Femur (tissue), 1 donor: ENCODE measurements at regions not wholly inside any gene's neighbourhood (a gene's known extent, or its start where the extent isn't known, plus 50 kb on each side); places are given as distances from the start of the nearest gene placed in this dataset.

Source experiments
- DNase-seq: peaks from one replicate; pipeline ENCODE4 v3.0.0-alpha.2; 2017

- DNase-seq, result no peak
Measured at GRCh38 chr5:156232251-156232869, 94.6 kb upstream of the SGCD start.

- no peak for DNase-seq
Measured at GRCh38 chr5:156237361-156237760, 89.6 kb upstream of the SGCD start.

GRCh38 chr5:156239800-156240199 is 87.2 kb upstream of the SGCD start:
- DNase-seq, result no peak

- DNase-seq, result no peak
Measured at GRCh38 chr5:156240414-156240813, 86.5 kb upstream of the SGCD start.

- no peak for DNase-seq
Measured at GRCh38 chr5:156241266-156241665, 85.7 kb upstream of the SGCD start.

GRCh38 chr5:156245895-156246294 is 81.1 kb upstream of the SGCD start:
- DNase-seq, result no peak

GRCh38 chr5:156251076-156251475 is 75.9 kb upstream of the SGCD start:
- no peak for DNase-seq

- no peak for DNase-seq
Measured at GRCh38 chr5:156253130-156253529, 73.8 kb upstream of the SGCD start.

GRCh38 chr5:156254196-156254595 is 72.8 kb upstream of the SGCD start:
- no peak for DNase-seq

GRCh38 chr5:156256642-156257041 is 70.3 kb upstream of the SGCD start:
- no peak for DNase-seq

- DNase-seq, result no peak
Measured at GRCh38 chr5:156258934-156259333, 68.0 kb upstream of the SGCD start.

GRCh38 chr5:156259618-156260017 is 67.3 kb upstream of the SGCD start:
- DNase-seq, result no peak

- DNase-seq, result no peak
Measured at GRCh38 chr5:156261275-156261939, 65.6 kb upstream of the SGCD start.

- no peak for DNase-seq
Measured at GRCh38 chr5:156271569-156271968, 55.4 kb upstream of the SGCD start.

- no peak for DNase-seq
Measured at GRCh38 chr5:156272139-156272538, 54.8 kb upstream of the SGCD start.

- DNase-seq, result no peak
Measured at GRCh38 chr5:156273325-156273724, 53.6 kb upstream of the SGCD start.

GRCh38 chr5:156274453-156274852 is 52.5 kb upstream of the SGCD start:
- DNase-seq, result no peak
